ENCODE measurements at regions not wholly inside any gene's neighbourhood (a gene's known extent, or its start where the extent isn't known, plus 50 kb on each side); places are given as distances from the start of the nearest gene placed in this dataset.

GRCh38 chr7:132672200-132672990 lies 96.1 kb upstream of the PLXNA4 start:
- no peak for DNase-seq (ENCODE audit: low spot score)

GRCh38 chr7:132666774-132667172 lies 90.5 kb upstream of the PLXNA4 start:
- DNase-seq (ENCODE audit: low spot score), result no peak

- DNase-seq (ENCODE audit: low spot score), result no peak
These were observed 90.0 kb upstream of the PLXNA4 start for GRCh38 chr7:132666071-132666773.

GRCh38 chr7:132656846-132657776 lies 80.8 kb upstream of the PLXNA4 start:
- DNase-seq (ENCODE audit: low spot score), result no peak

- no peak for DNase-seq (ENCODE audit: low spot score)
These were observed 80.1 kb upstream of the PLXNA4 start for GRCh38 chr7:132656341-132656740.

GRCh38 chr7:132655131-132655727 lies 79.0 kb upstream of the PLXNA4 start:
- peak; percentile 60 for DNase-seq (ENCODE audit: low spot score)

- DNase-seq (ENCODE audit: low spot score), result no peak
These were observed 77.9 kb upstream of the PLXNA4 start for GRCh38 chr7:132654150-132654549.

- DNase-seq (ENCODE audit: low spot score), result no peak
These were observed 77.2 kb upstream of the PLXNA4 start for GRCh38 chr7:132653366-132653930.

- no peak for DNase-seq (ENCODE audit: low spot score)
These were observed 76.2 kb upstream of the PLXNA4 start for GRCh38 chr7:132652507-132652906.

- DNase-seq (ENCODE audit: low spot score), result no peak
These were observed 74.2 kb upstream of the PLXNA4 start for GRCh38 chr7:132650498-132650897.

GRCh38 chr7:132647311-132647710 lies 71.0 kb upstream of the PLXNA4 start:
- no peak for DNase-seq (ENCODE audit: low spot score)

- no peak for DNase-seq (ENCODE audit: low spot score)
These were observed 69.8 kb upstream of the PLXNA4 start for GRCh38 chr7:132646052-132646451.

GRCh38 chr7:132643302-132643701 lies 67.0 kb upstream of the PLXNA4 start:
- DNase-seq (ENCODE audit: low spot score), result no peak

GRCh38 chr7:132641238-132641637 lies 65.0 kb upstream of the PLXNA4 start:
- no peak for DNase-seq (ENCODE audit: low spot score)

- no peak for DNase-seq (ENCODE audit: low spot score)
These were observed 63.7 kb upstream of the PLXNA4 start for GRCh38 chr7:132639983-132640382.

GRCh38 chr7:132638000-132638399 lies 61.7 kb upstream of the PLXNA4 start:
- no peak for DNase-seq (ENCODE audit: low spot score)

GRCh38 chr7:132636581-132636980 lies 60.3 kb upstream of the PLXNA4 start:
- DNase-seq (ENCODE audit: low spot score), result no peak

- DNase-seq (ENCODE audit: low spot score), result no peak
These were observed 58.9 kb upstream of the PLXNA4 start for GRCh38 chr7:132635127-132635526.

- DNase-seq (ENCODE audit: low spot score), result no peak
These were observed 54.6 kb upstream of the PLXNA4 start for GRCh38 chr7:132630834-132631233.

All from pons (tissue), 1 donor.